GM23248 (cell line): ENCODE measurements at regions not wholly inside any gene's neighbourhood (a gene's known extent, or its start where the extent isn't known, plus 50 kb on each side); places are given as distances from the start of the nearest gene placed in this dataset.

Experiments
- EZH2 ChIP-seq: fragments of 200-600 bp; sonication (generic); IDR thresholded peaks from 2 replicates; pipeline ENCODE4 v1.6.1; 2018; ENCODE audit warnings: antibody characterized with exemption, mild to moderate bottlenecking; ENCODE audit not compliant: insufficient read depth, poor library complexity, severe bottlenecking
- EZH2phosphoT487 ChIP-seq: fragments of 200-600 bp; sonication (generic); IDR thresholded peaks from 2 replicates; pipeline ENCODE4 v1.6.1; 2018; ENCODE audit warnings: antibody characterized with exemption, moderate library complexity, mild to moderate bottlenecking, low read depth; ENCODE audit not compliant: insufficient read depth

- no peak for TF ChIP-seq EZH2
- TF ChIP-seq EZH2phosphoT487: no peak
Observed at GRCh38 chr3:72355168-72355567, 493.1 kb downstream of the SHQ1 start.
